Panc1 (cell line): ENCODE measurements at regions not wholly inside any gene's neighbourhood (a gene's known extent, or its start where the extent isn't known, plus 50 kb on each side); places are given as distances from the start of the nearest gene placed in this dataset.

Experiments used
- ATAC-seq: fragments of 200-7000 bp; cut with Tn5 transposase; 2 replicates; pipeline ENCODE4 v1.9.1; 2020; ENCODE audit warnings: mild to moderate bottlenecking, moderate library complexity
- BruUV-seq: library from RNA; stranded (reverse); fragments of 400-500 nt; replicated peaks from 2 replicates; lab custom pipeline; 2021; lab: Mats Ljungman, UMichigan
- CTCF ChIA-PET: fragments of 300-600 bp; sonication (Branson Sonifier 250); formaldehyde crosslinking; loops from one replicate; lab custom pipeline; 2022; ENCODE audit warnings: antibody characterized with exemption; lab: Charles Lee
- POLR2A ChIA-PET: fragments of 300-600 bp; sonication (Branson Sonifier 250); formaldehyde crosslinking; loops from one replicate; lab custom pipeline; 2022; ENCODE audit warnings: antibody characterized with exemption; lab: Charles Lee
- DNase-seq: peaks from one replicate; pipeline ENCODE4 v3.0.0-alpha.2; 2010; ENCODE audit warnings: low read depth, low spot score
- H3K27ac ChIP-seq: 2 replicates; pipeline ENCODE4 v1.5.1; 2011; ENCODE audit warnings: mild to moderate bottlenecking, low read length, inconsistent platforms
- H3K27me3 ChIP-seq: fragments of 200-500 bp; sonication (Bioruptor generic); 2 replicates; pipeline ENCODE4 v1.6.0; 2014; ENCODE audit warnings: low read length, inconsistent platforms; ENCODE audit not compliant: control insufficient read depth, insufficient read depth
- H3K36me3 ChIP-seq: fragments of 200-500 bp; sonication (Bioruptor generic); 2 replicates; pipeline ENCODE4 v1.5.1; 2014; ENCODE audit warnings: inconsistent platforms, mild to moderate bottlenecking, low read length, moderate library complexity; ENCODE audit not compliant: control insufficient read depth, insufficient read depth
- H3K4me1 ChIP-seq: 2 replicates; pipeline ENCODE4 v1.5.1; 2011; ENCODE audit warnings: inconsistent platforms, mild to moderate bottlenecking, low read length, moderate library complexity; ENCODE audit not compliant: control insufficient read depth, insufficient read depth
- H3K4me3 ChIP-seq, 2 experiments: 2 replicates each; pipeline ENCODE4 v1.5.1; 2011 to 2012; ENCODE audit warnings: low read depth in 2 of 2, low read length in 2 of 2, mild to moderate bottlenecking in 2 of 2, inconsistent platforms in 1 of 2, moderate library complexity in 1 of 2
- H3K9me3 ChIP-seq: fragments of 200-500 bp; sonication (Bioruptor generic); 2 replicates; pipeline ENCODE4 v1.5.1; 2014; ENCODE audit warnings: low read depth, mild to moderate bottlenecking, inconsistent platforms, low read length, moderate library complexity; ENCODE audit not compliant: control insufficient read depth, insufficient read depth
- CTCF ChIP-seq: fragments of 450-650 bp; IDR thresholded peaks from 2 replicates; pipeline ENCODE4 v1.5.1; 2017; ENCODE audit warnings: mild to moderate bottlenecking
- POLR2AphosphoS5 ChIP-seq: IDR thresholded peaks from 2 replicates; pipeline ENCODE4 v1.6.1; 2012; ENCODE audit warnings: mild to moderate bottlenecking, low read depth, low read length, moderate library complexity
- SIN3A ChIP-seq: IDR thresholded peaks from 2 replicates; pipeline ENCODE4 v1.6.1; 2012; ENCODE audit warnings: low read depth, mild to moderate bottlenecking, low read length, moderate library complexity, borderline replicate concordance; ENCODE audit not compliant: insufficient read depth
- TCF7L2 ChIP-seq: IDR thresholded peaks from 2 replicates; pipeline ENCODE4 v1.6.1; 2011; ENCODE audit warnings: mild to moderate bottlenecking, low read depth, low read length, inconsistent platforms
- in situ Hi-C: cut with HindIII; loops from 2 replicates; pipeline ENCODE4 v1.10.0; 2016; ENCODE audit warnings: low sequenced_read_pairs, low pct_unique_long_range_greater_than_20kb
- intact Hi-C: fragments of 100-400 bp; cut with micrococcal nuclease; formaldehyde crosslinking; loops from one replicate; pipeline ENCODE4 v1.10.0; 2022; ENCODE audit not compliant: unreplicated experiment
- TF ChIP-seq, protein P1 (sequence below), 2 experiments: IDR thresholded peaks; 2 replicates each; pipeline ENCODE4 v1.6.1; 2011 to 2012; ENCODE audit warnings: low read depth in 2 of 2, control low read depth in 1 of 2, low read length in 1 of 2, mild to moderate bottlenecking in 1 of 2, moderate library complexity in 1 of 2; ENCODE audit not compliant: insufficient read depth in 1 of 2

DNA sequence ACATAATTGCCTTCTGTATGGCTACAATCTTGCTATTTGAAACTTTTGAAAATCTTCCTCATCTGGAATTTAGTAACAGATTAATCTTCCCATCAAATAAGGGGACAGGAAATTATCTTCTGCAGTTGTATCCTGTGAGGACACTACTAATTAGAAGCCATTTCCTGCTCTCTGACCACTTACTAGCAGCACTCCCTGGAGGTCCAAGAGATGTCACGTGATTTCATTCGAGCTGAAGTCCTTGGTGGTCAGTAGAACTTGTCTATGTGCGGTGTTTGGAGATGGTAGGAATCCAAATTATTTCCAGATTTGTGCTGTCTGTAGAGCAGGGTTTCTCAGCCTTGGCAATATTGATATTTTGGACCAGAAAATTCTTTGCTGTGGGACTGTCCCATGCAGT, 202.5 kb downstream of the TFAP2B start:
- ChIA-PET CTCF (no interaction called here), POLR2A (no interaction called here)
- ATAC-seq = no peak
- Histone ChIP-seq H3K9me3 (no peaks in the 10 kb centered on the region), H3K36me3 (no peaks in the 10 kb centered on the region), H3K4me3 (no peak overlapping the region), H3K27ac (no peak overlapping the region), H3K4me1 (no peaks in the 10 kb centered on the region), H3K27me3 (no peaks in the 10 kb centered on the region)
- in situ Hi-C loops (no loop called here), intact Hi-C loops (no loop called here)
- DNase-seq = no peak
- no TSS peak for BruUV-seq
- no peak for TF ChIP-seq TCF7L2
- TF ChIP-seq CTCF = no peak
- TF ChIP-seq, protein P1, sequence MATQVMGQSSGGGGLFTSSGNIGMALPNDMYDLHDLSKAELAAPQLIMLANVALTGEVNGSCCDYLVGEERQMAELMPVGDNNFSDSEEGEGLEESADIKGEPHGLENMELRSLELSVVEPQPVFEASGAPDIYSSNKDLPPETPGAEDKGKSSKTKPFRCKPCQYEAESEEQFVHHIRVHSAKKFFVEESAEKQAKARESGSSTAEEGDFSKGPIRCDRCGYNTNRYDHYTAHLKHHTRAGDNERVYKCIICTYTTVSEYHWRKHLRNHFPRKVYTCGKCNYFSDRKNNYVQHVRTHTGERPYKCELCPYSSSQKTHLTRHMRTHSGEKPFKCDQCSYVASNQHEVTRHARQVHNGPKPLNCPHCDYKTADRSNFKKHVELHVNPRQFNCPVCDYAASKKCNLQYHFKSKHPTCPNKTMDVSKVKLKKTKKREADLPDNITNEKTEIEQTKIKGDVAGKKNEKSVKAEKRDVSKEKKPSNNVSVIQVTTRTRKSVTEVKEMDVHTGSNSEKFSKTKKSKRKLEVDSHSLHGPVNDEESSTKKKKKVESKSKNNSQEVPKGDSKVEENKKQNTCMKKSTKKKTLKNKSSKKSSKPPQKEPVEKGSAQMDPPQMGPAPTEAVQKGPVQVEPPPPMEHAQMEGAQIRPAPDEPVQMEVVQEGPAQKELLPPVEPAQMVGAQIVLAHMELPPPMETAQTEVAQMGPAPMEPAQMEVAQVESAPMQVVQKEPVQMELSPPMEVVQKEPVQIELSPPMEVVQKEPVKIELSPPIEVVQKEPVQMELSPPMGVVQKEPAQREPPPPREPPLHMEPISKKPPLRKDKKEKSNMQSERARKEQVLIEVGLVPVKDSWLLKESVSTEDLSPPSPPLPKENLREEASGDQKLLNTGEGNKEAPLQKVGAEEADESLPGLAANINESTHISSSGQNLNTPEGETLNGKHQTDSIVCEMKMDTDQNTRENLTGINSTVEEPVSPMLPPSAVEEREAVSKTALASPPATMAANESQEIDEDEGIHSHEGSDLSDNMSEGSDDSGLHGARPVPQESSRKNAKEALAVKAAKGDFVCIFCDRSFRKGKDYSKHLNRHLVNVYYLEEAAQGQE (IDR thresholded peaks at IDR 0.05; ENCODE audit: insufficient read depth in 1 of 2, low read depth in 2 of 2, low read length in 1 of 2) = no peak
- no peak for TF ChIP-seq SIN3A
- no peak for TF ChIP-seq POLR2AphosphoS5

DNA sequence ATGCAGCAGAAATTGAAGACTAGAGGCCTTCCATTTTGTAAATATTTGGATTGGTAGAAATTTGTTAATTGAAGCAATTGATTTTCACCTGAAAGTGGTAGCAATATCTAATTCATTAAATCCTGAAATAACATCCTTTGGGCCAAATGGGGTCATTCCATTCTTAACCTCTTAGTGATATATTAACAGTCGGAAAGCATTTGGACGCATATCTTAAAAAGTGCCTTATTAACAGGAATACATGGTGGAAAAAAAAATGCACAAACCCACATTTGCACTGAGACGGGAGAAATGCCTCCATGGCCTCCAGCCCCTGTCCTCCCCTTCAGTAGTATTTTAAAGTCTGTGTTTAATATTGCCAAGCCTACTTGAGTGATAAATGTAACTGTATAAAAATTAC, 205.5 kb downstream of the TFAP2B start:
- DNase-seq (no peak), ATAC-seq (no peak)
- TF ChIP-seq CTCF (no peak), TCF7L2 (no peak), SIN3A (no peak), POLR2AphosphoS5 (no peak)
- TF ChIP-seq, protein P1 (IDR thresholded peaks at IDR 0.05; ENCODE audit: insufficient read depth in 1 of 2, low read depth in 2 of 2, low read length in 1 of 2) = no peak
- ChIA-PET CTCF (no interaction called here), POLR2A (interaction anchor here (0.7 kb wide), 1 partner anchor 1124 kb away, joined by 8 read pairs; no protein-coding TSS in a partner anchor)
- no TSS peak for BruUV-seq
- Histone ChIP-seq H3K4me3 (no peak overlapping the region), H3K36me3 (no peaks in the 10 kb centered on the region), H3K27me3 (no peaks in the 10 kb centered on the region), H3K9me3 (no peaks in the 10 kb centered on the region), H3K27ac (no peak overlapping the region), H3K4me1 (no peaks in the 10 kb centered on the region; the same call in 1 of the 2 replicates)
- intact Hi-C loops = no loop called here
- in situ Hi-C loops = no loop called here
